HS-27A (cell line): ENCODE measurements at regions not wholly inside any gene's neighbourhood (a gene's known extent, or its start where the extent isn't known, plus 50 kb on each side); places are given as distances from the start of the nearest gene placed in this dataset.

Experiments used
- DNase-seq: peaks from one replicate; pipeline ENCODE4 v3.0.0-alpha.2; 2012; ENCODE audit warnings: low read depth, missing footprints

- DNase-seq, result no peak
These were observed 108.4 kb upstream of the TNFAIP3 start for GRCh38 chr6:137758661-137759060.

- DNase-seq, result no peak
These were observed 107.4 kb upstream of the TNFAIP3 start for GRCh38 chr6:137759624-137760023.

GRCh38 chr6:137761072-137761471 lies 106.0 kb upstream of the TNFAIP3 start:
- no peak for DNase-seq

GRCh38 chr6:137761487-137761886 lies 105.6 kb upstream of the TNFAIP3 start:
- no peak for DNase-seq

GRCh38 chr6:137762168-137763090 lies 104.6 kb upstream of the TNFAIP3 start:
- DNase-seq, result no peak

- no peak for DNase-seq
These were observed 103.6 kb upstream of the TNFAIP3 start for GRCh38 chr6:137763436-137763835.

GRCh38 chr6:137763886-137764285 lies 103.2 kb upstream of the TNFAIP3 start:
- DNase-seq, result no peak

GRCh38 chr6:137764464-137764863 lies 102.6 kb upstream of the TNFAIP3 start:
- peak; percentile 93 for DNase-seq

- no peak for DNase-seq
These were observed 102.0 kb upstream of the TNFAIP3 start for GRCh38 chr6:137765059-137765458.

- DNase-seq, result no peak
These were observed 100.3 kb upstream of the TNFAIP3 start for GRCh38 chr6:137766596-137767370.

- no peak for DNase-seq
These were observed 99.6 kb upstream of the TNFAIP3 start for GRCh38 chr6:137767465-137767864.

GRCh38 chr6:137767911-137768690 lies 99.0 kb upstream of the TNFAIP3 start:
- no peak for DNase-seq

GRCh38 chr6:137768935-137769334 lies 98.1 kb upstream of the TNFAIP3 start:
- no peak for DNase-seq

- no peak for DNase-seq
These were observed 97.2 kb upstream of the TNFAIP3 start for GRCh38 chr6:137769797-137770362.

GRCh38 chr6:137772541-137773250 lies 94.4 kb upstream of the TNFAIP3 start:
- no peak for DNase-seq

- DNase-seq, result no peak
These were observed 91.8 kb upstream of the TNFAIP3 start for GRCh38 chr6:137775227-137775626.

- no peak for DNase-seq
These were observed 91.3 kb upstream of the TNFAIP3 start for GRCh38 chr6:137775720-137776119.

- no peak for DNase-seq
These were observed 90.8 kb upstream of the TNFAIP3 start for GRCh38 chr6:137776256-137776655.

GRCh38 chr6:137776786-137777686 lies 90.0 kb upstream of the TNFAIP3 start:
- no peak for DNase-seq

GRCh38 chr6:137777687-137778075 lies 89.4 kb upstream of the TNFAIP3 start:
- no peak for DNase-seq
